Endothelial cell (in vitro differentiated cells): ENCODE measurements at regions not wholly inside any gene's neighbourhood (a gene's known extent, or its start where the extent isn't known, plus 50 kb on each side); places are given as distances from the start of the nearest gene placed in this dataset.
"Not testable (repeated sequence)": the region's sequence is repeated elsewhere in the genome, so short reads cannot be mapped to it uniquely, and the experiment has no call there.

ENCODE experiments used
- DNase-seq: peaks from one replicate; pipeline ENCODE4 v3.0.0; 2021; ENCODE audit warnings: low spot score
- H3K27ac Mint-ChIP-seq: one replicate; pipeline ENCODE4 v1.8.0; 2021; ENCODE audit warnings: mixed read lengths, inconsistent platforms; ENCODE audit not compliant: unreplicated experiment
- H3K27me3 Mint-ChIP-seq: one replicate; pipeline ENCODE4 v1.8.0; 2021; ENCODE audit warnings: mild to moderate bottlenecking, moderate library complexity, mixed read lengths, inconsistent platforms; ENCODE audit not compliant: unreplicated experiment
- H3K36me3 Mint-ChIP-seq: one replicate; pipeline ENCODE4 v1.8.0; 2021; ENCODE audit warnings: mild to moderate bottlenecking, low read depth, mixed read lengths, inconsistent platforms; ENCODE audit not compliant: unreplicated experiment
- H3K4me1 Mint-ChIP-seq: one replicate; pipeline ENCODE4 v1.8.0; 2021; ENCODE audit warnings: mild to moderate bottlenecking, mixed read lengths, inconsistent platforms; ENCODE audit not compliant: unreplicated experiment
- H3K4me3 Mint-ChIP-seq: one replicate; pipeline ENCODE4 v1.8.0; 2021; ENCODE audit warnings: mild to moderate bottlenecking, mixed read lengths, inconsistent platforms; ENCODE audit not compliant: unreplicated experiment
- H3K9me3 Mint-ChIP-seq: one replicate; pipeline ENCODE4 v1.8.0; 2021; ENCODE audit warnings: mixed read lengths, inconsistent platforms; ENCODE audit not compliant: unreplicated experiment
- CTCF ChIP-seq: fragments of 200-600 bp; sonication (generic); IDR thresholded peaks from one replicate; pipeline ENCODE4 v1.5.0; 2021; ENCODE audit warnings: antibody characterized with exemption; ENCODE audit not compliant: unreplicated experiment

DNA sequence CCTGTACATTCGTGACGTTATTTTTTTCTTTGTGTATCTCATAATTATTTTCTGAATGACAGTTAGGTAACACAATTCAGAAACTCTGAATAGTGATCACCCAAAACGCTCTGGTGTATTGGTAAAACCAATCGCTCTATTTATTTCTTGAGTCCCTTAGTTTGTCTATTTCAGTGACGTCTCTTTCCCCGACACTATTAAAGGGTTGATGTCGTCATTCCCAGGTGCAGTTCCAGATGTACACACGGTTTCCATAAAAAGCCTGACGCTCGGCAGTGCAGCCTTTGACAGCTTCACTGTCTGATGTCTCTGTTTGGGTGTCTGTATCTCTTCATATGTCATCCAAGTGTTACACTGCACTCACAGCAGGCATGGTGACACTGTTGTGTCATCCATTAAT lies 701.4 kb downstream of the TMEM121 start:
- no peak overlapping the region for H3K4me3 Mint-ChIP-seq
- no peaks in the 10 kb centered on the region for H3K27me3 Mint-ChIP-seq
- TF ChIP-seq CTCF = no peak
- peaks cover 19% of the 10 kb centered on the region for H3K9me3 Mint-ChIP-seq
- H3K4me1 Mint-ChIP-seq = no peaks in the 10 kb centered on the region
- no peak overlapping the region for H3K27ac Mint-ChIP-seq
- no peaks in the 10 kb centered on the region for H3K36me3 Mint-ChIP-seq
- DNase-seq = no peak

- Mint-ChIP-seq H3K9me3 (peaks cover 18% of the 10 kb centered on the region), H3K27me3 (no peaks in the 10 kb centered on the region)
- no peak for DNase-seq
Observed at GRCh38 chr14:106228541-106229158, 702.3 kb downstream of the TMEM121 start.

GRCh38 chr14:106230071-106230470 lies 703.7 kb downstream of the TMEM121 start:
- Mint-ChIP-seq H3K27me3 (no peaks in the 10 kb centered on the region), H3K27ac (no peak overlapping the region), H3K9me3 (peaks cover 12% of the 10 kb centered on the region), H3K36me3 (no peaks in the 10 kb centered on the region), H3K4me1 (no peaks in the 10 kb centered on the region), H3K4me3 (no peak overlapping the region)
- no peak for TF ChIP-seq CTCF
- DNase-seq = no peak

More at GRCh38 chr14:106228541-106229158, 702.3 kb downstream of the TMEM121 start:
- no peaks in the 10 kb centered on the region for H3K36me3 Mint-ChIP-seq
- no peak for TF ChIP-seq CTCF
- no peak overlapping the region for H3K4me3 Mint-ChIP-seq
- H3K4me1 Mint-ChIP-seq = no peaks in the 10 kb centered on the region
- H3K27ac Mint-ChIP-seq = no peak overlapping the region

DNA sequence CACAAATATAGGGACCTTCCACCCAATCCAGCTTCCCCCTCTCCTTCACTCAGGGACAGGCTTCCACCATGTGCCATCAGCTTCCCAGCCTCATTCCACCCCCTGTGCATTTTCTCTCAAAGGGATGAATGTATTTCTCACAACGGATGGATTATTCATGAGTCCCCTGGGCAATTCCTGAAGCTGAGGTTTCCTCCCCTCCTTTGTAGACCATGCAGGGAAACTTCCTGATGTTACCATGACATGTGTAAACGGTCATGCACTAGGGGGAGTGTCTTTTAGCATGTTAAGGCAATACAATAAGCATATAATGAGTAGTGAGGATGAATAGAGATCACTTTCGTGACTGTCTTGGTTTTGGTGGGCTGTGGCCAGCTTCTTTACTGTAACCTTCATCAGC lies 706.8 kb downstream of the TMEM121 start:
- not testable (repeated sequence) for H3K27me3 Mint-ChIP-seq, H3K4me1 Mint-ChIP-seq, DNase-seq, H3K36me3 Mint-ChIP-seq, H3K4me3 Mint-ChIP-seq, H3K27ac Mint-ChIP-seq
- peaks cover 19% of the 10 kb centered on the region for H3K9me3 Mint-ChIP-seq

- H3K27ac Mint-ChIP-seq, H3K4me3 Mint-ChIP-seq, H3K4me1 Mint-ChIP-seq, H3K36me3 Mint-ChIP-seq, H3K27me3 Mint-ChIP-seq, DNase-seq: not testable (repeated sequence)
- peaks cover 11% of the 10 kb centered on the region for H3K9me3 Mint-ChIP-seq
Observed at GRCh38 chr14:106234525-106235254, 708.3 kb downstream of the TMEM121 start.
